K562 (cell line): ENCODE measurements at regions not wholly inside any gene's neighbourhood (a gene's known extent, or its start where the extent isn't known, plus 50 kb on each side); places are given as distances from the start of the nearest gene placed in this dataset.
A peak's percentile ranks its signal among the peaks of the same experiment; 100 is the strongest.

ENCODE experiments used
- ATAC-seq: fragments of 200-7000 bp; cut with Tn5 transposase; 3 replicates; pipeline ENCODE4 v1.9.1; 2020; ENCODE audit warnings: moderate library complexity
- BruUV-seq: library from RNA; stranded (reverse); fragments of 400-500 nt; replicated peaks from 2 replicates; lab custom pipeline; 2021; lab: Mats Ljungman, UMichigan
- CTCF ChIA-PET: fragments of 300-600 bp; formaldehyde crosslinking; extraction: SDS; loops from one replicate; lab custom pipeline; 2021; ENCODE audit warnings: low intra/inter-chr PET ratio; lab: Yijun Ruan, JAX
- POLR2A ChIA-PET: fragments of 300-600, 350-650 bp; sonication (Branson Sonifier 250); formaldehyde crosslinking; extraction: SDS; loops from one replicate; lab custom pipeline; 2021; ENCODE audit warnings: antibody characterized with exemption, inconsistent platforms; lab: Yijun Ruan, JAX
- DNase-seq, 4 experiments: peaks; one replicate each; pipeline versions ENCODE4 v3.0.0 to v3.0.0-alpha.2; 2011 to 2018; ENCODE audit warnings: low spot score in 3 of 4, mixed read lengths in 3 of 4; ENCODE audit errors: extremely low read depth in 1 of 4
- FAIRE-seq: peaks from 2 replicates; lab custom pipeline; 2011; peaks lifted over from hg19 to GRCh38; lab: Jason Lieb, UNC
- H2AFZ ChIP-seq: 2 replicates; pipeline ENCODE4 v1.6.0; 2011; ENCODE audit warnings: low read depth, low read length, control low read depth, inconsistent platforms
- H3K27ac ChIP-seq: fragments of 200-600 bp; 3 replicates; pipeline ENCODE4 v1.8.0; 2011; ENCODE audit warnings: low read depth, mild to moderate bottlenecking, control low read depth, inconsistent platforms, low read length, moderate library complexity, mixed read lengths; ENCODE audit errors: extremely low read depth
- H3K27me3 ChIP-seq, 2 experiments: fragments of 300-600 bp in 1 of 2; 2 replicates in 1 of 2; 3 replicates in 1 of 2; pipeline versions ENCODE4 v1.6.0 to v1.8.0; 2011; ENCODE audit warnings: inconsistent platforms in 2 of 2, low read length in 2 of 2, mild to moderate bottlenecking in 1 of 2, mixed read lengths in 1 of 2, moderate library complexity in 1 of 2; ENCODE audit not compliant: control insufficient read depth in 2 of 2, insufficient read depth in 2 of 2
- H3K36me3 ChIP-seq: fragments of 300-600 bp; 3 replicates; pipeline ENCODE4 v1.8.0; 2011; ENCODE audit warnings: mild to moderate bottlenecking, low read length, inconsistent platforms; ENCODE audit not compliant: control insufficient read depth, insufficient read depth
- H3K4me1 ChIP-seq, 2 experiments: fragments of 200-600 bp in 1 of 2; replicated peaks in 1 of 2; 2 replicates in 1 of 2; 3 replicates in 1 of 2; pipeline versions ENCODE4 v1.5.1 to v1.8.0; 2011; ENCODE audit warnings: inconsistent platforms in 2 of 2, low read length in 2 of 2, mild to moderate bottlenecking in 1 of 2, mixed read lengths in 1 of 2, moderate library complexity in 1 of 2; ENCODE audit not compliant: control insufficient read depth in 2 of 2, insufficient read depth in 2 of 2
- H3K4me2 ChIP-seq: 2 replicates; pipeline ENCODE4 v1.6.1; 2011; ENCODE audit warnings: low read length, control low read depth, inconsistent platforms, mixed read lengths; ENCODE audit not compliant: insufficient read depth
- H3K4me3 ChIP-seq: fragments of 200-600 bp; sonication (generic), shearing (Covaris generic); 2 replicates; pipeline ENCODE4 v1.5.1; 2016; ENCODE audit warnings: control low read depth, inconsistent platforms
- H3K79me2 ChIP-seq: fragments of 200-600 bp; 3 replicates; pipeline ENCODE4 v1.8.0; 2011; ENCODE audit warnings: low read length, inconsistent platforms; ENCODE audit not compliant: control insufficient read depth, insufficient read depth
- H3K9ac ChIP-seq, 2 experiments: 2 replicates each; pipeline versions ENCODE4 v1.6.0 to v1.6.1; 2011; ENCODE audit warnings: low read depth in 2 of 2, low read length in 2 of 2, control low read depth in 1 of 2, inconsistent platforms in 1 of 2, mild to moderate bottlenecking in 1 of 2, mixed read lengths in 1 of 2; ENCODE audit not compliant: insufficient read depth in 1 of 2
- H3K9me1 ChIP-seq: one replicate; pipeline ENCODE4 v1.6.0; 2011; ENCODE audit warnings: inconsistent platforms, mild to moderate bottlenecking, low read length, moderate library complexity; ENCODE audit not compliant: control insufficient read depth, insufficient read depth
- H3K9me3 ChIP-seq: replicated peaks from 2 replicates; pipeline ENCODE4 v1.5.1; 2011; ENCODE audit warnings: low read depth, low read length, inconsistent platforms; ENCODE audit not compliant: control insufficient read depth, insufficient read depth
- H4K20me1 ChIP-seq: replicated peaks from 2 replicates; pipeline ENCODE4 v1.6.1; 2011; ENCODE audit warnings: low read length, inconsistent platforms, mixed read lengths; ENCODE audit not compliant: control insufficient read depth, insufficient read depth
- EP300 ChIP-seq: IDR thresholded peaks from 2 replicates; pipeline ENCODE4 v1.6.1; 2012; ENCODE audit warnings: low read length, improper control_type of control experiment
- GABPA ChIP-seq: fragments of 200-800 bp; sonication (Bioruptor generic); conservative IDR thresholded peaks from 2 replicates; pipeline ENCODE4 v1.6.1; 2016; ENCODE audit warnings: low read depth, missing genetic modification characterization, missing compliant biosample characterization
- MAFG ChIP-seq: fragments of 450-650 bp; conservative IDR thresholded peaks from 2 replicates; pipeline ENCODE4 v1.6.1; 2016; ENCODE audit warnings: missing genetic modification characterization, missing compliant biosample characterization
- MEIS2 ChIP-seq: fragments of 450-650 bp; IDR thresholded peaks from 2 replicates; pipeline ENCODE4 v1.6.1; 2014; ENCODE audit warnings: mild to moderate bottlenecking; ENCODE audit not compliant: partially characterized antibody
- NFRKB ChIP-seq: fragments of 450-650 bp; IDR thresholded peaks from 2 replicates; pipeline ENCODE4 v1.6.1; 2016; ENCODE audit warnings: low read depth
- NONO ChIP-seq, 2 experiments: fragments of 200-400 bp in 1 of 2; fragments of 450-650 bp in 1 of 2; formaldehyde crosslinking in 1 of 2; IDR thresholded peaks; 2 replicates each; pipeline ENCODE4 v1.6.1; 2017; ENCODE audit warnings: low read depth in 2 of 2, mild to moderate bottlenecking in 2 of 2, moderate library complexity in 2 of 2, low read length in 1 of 2
- RAD21 ChIP-seq, 2 experiments: fragments of 250-450 bp in 1 of 2; fragments of 450-650 bp in 1 of 2; sonication (Bioruptor Pico) in 1 of 2; formaldehyde crosslinking in 1 of 2; IDR thresholded peaks in 1 of 2; conservative IDR thresholded peaks in 1 of 2; 2 replicates each; pipeline versions ENCODE4 v1.4.0 to v1.8.0; 2020 to 2022; ENCODE audit warnings: mild to moderate bottlenecking in 2 of 2, moderate library complexity in 1 of 2
- WGBS: fragments of 100-300 bp; shearing (Covaris generic); methylation state at CpG from one replicate; pipeline ENCODE4 v1.1.6; 2016; ENCODE audit warnings: low coverage, mixed read lengths; ENCODE audit not compliant: insufficient coverage; ENCODE audit errors: missing lambda C conversion rate; 5-methylcytosine and 5-hydroxymethylcytosine counted together
- in situ Hi-C: fragments of 300-500 bp; cut with MboI; formaldehyde crosslinking; loops from 4 replicates; pipeline ENCODE4 v1.15.0; 2018; ENCODE audit warnings: inconsistent platforms, mixed read lengths
- intact Hi-C: fragments of 100-400 bp; cut with micrococcal nuclease; formaldehyde crosslinking; loops from 2 replicates; pipeline ENCODE4 v1.14.2; 2022
- TF ChIP-seq, protein P1 (sequence below): fragments of 450-650 bp; IDR thresholded peaks from 2 replicates; pipeline ENCODE4 v1.6.1; 2018; ENCODE audit not compliant: partially characterized antibody
- TF ChIP-seq, protein P2 (sequence below): IDR thresholded peaks from 3 replicates; pipeline ENCODE4 v1.6.1; 2011; ENCODE audit warnings: borderline replicate concordance, mild to moderate bottlenecking; ENCODE audit not compliant: insufficient read length, insufficient read depth
- TF ChIP-seq, protein P3 (sequence below), 2 experiments: IDR thresholded peaks in 1 of 2; conservative IDR thresholded peaks in 1 of 2; 2 replicates each; pipeline ENCODE4 v1.6.1; 2016; ENCODE audit warnings: low read depth in 2 of 2, mild to moderate bottlenecking in 1 of 2, missing compliant biosample characterization in 1 of 2, missing genetic modification characterization in 1 of 2, moderate library complexity in 1 of 2
- TF ChIP-seq, protein P4 (sequence below), 2 experiments: fragments of 450-650 bp in 1 of 2; sonication (generic) in 1 of 2; formaldehyde crosslinking in 1 of 2; IDR thresholded peaks in 1 of 2; conservative IDR thresholded peaks in 1 of 2; 2 replicates each; pipeline versions ENCODE4 v1.6.1 to v1.8.1; 2016 to 2023; ENCODE audit warnings: mild to moderate bottlenecking in 2 of 2, moderate library complexity in 2 of 2, inconsistent platforms in 1 of 2, missing genetic modification reagents in 1 of 2

DNA sequence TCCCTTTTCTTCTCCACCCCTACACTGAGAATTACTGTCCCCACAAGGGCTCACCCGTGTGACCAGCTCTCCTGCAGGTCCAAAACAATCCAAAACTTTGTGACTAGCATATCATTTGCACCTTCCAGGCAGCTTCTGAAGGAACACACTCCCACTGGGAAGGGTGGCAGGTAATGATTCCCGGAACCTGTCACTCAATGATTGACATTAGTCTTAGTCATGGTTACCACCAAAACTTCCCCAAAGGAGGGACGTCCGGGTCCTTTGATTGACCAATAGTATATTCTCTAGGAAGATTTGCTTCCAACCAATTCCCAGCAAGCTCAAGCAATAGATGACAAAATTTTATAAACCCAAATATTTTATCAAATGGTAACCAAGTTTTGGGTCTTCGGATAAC is 127.7 kb upstream of the MYLIP start:
- 17% methylated on average over 5 of the region's 5 CpGs for WGBS
- CTCF ChIA-PET = no interaction called here
- TF ChIP-seq NONO (IDR thresholded peaks at IDR 0.05; ENCODE audit: low read depth in 2 of 2, low read length in 1 of 2) (no peak), EP300 (peak; percentile 61; the same call in 1 of the 2 replicates), MEIS2 (peak; percentile 95), GABPA (tag) (peak; percentile 55), NFRKB (0 out of 2 replicates have a peak, but pooled peaks have one; percentile 30), RAD21 (CRISPR knock-in tag; conservative IDR thresholded peaks at IDR 0.05 in 1 of 2, IDR thresholded peaks at IDR 0.05 in 1 of 2) (0 out of 4 replicates have a peak, but pooled peaks of 1 of the 2 experiments have one; percentile 3), MAFG (0 out of 2 replicates have a peak, but pooled peaks have one; percentile 13)
- TF ChIP-seq, protein P1, sequence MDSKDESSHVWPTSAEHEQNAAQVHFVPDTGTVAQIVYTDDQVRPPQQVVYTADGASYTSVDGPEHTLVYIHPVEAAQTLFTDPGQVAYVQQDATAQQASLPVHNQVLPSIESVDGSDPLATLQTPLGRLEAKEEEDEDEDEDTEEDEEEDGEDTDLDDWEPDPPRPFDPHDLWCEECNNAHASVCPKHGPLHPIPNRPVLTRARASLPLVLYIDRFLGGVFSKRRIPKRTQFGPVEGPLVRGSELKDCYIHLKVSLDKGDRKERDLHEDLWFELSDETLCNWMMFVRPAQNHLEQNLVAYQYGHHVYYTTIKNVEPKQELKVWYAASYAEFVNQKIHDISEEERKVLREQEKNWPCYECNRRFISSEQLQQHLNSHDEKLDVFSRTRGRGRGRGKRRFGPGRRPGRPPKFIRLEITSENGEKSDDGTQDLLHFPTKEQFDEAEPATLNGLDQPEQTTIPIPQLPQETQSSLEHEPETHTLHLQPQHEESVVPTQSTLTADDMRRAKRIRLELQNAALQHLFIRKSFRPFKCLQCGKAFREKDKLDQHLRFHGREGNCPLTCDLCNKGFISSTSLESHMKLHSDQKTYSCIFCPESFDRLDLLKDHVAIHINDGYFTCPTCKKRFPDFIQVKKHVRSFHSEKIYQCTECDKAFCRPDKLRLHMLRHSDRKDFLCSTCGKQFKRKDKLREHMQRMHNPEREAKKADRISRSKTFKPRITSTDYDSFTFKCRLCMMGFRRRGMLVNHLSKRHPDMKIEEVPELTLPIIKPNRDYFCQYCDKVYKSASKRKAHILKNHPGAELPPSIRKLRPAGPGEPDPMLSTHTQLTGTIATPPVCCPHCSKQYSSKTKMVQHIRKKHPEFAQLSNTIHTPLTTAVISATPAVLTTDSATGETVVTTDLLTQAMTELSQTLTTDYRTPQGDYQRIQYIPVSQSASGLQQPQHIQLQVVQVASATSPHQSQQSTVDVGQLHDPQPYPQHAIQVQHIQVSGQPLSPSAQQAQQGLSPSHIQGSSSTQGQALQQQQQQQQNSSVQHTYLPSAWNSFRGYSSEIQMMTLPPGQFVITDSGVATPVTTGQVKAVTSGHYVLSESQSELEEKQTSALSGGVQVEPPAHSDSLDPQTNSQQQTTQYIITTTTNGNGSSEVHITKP = peak; percentile 60
- TF ChIP-seq, protein P2, sequence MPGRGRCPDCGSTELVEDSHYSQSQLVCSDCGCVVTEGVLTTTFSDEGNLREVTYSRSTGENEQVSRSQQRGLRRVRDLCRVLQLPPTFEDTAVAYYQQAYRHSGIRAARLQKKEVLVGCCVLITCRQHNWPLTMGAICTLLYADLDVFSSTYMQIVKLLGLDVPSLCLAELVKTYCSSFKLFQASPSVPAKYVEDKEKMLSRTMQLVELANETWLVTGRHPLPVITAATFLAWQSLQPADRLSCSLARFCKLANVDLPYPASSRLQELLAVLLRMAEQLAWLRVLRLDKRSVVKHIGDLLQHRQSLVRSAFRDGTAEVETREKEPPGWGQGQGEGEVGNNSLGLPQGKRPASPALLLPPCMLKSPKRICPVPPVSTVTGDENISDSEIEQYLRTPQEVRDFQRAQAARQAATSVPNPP = no peak
- TF ChIP-seq, protein P3, sequence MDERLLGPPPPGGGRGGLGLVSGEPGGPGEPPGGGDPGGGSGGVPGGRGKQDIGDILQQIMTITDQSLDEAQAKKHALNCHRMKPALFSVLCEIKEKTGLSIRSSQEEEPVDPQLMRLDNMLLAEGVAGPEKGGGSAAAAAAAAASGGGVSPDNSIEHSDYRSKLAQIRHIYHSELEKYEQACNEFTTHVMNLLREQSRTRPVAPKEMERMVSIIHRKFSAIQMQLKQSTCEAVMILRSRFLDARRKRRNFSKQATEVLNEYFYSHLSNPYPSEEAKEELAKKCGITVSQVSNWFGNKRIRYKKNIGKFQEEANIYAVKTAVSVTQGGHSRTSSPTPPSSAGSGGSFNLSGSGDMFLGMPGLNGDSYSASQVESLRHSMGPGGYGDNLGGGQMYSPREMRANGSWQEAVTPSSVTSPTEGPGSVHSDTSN (CRISPR knock-in tag; IDR thresholded peaks at IDR 0.05; ENCODE audit: low read depth) = no peak; the same call in 1 of the 2 replicates
- TF ChIP-seq, protein P3 (tag; conservative IDR thresholded peaks at IDR 0.05; ENCODE audit: low read depth) = peak; percentile 84
- TF ChIP-seq, protein P4, sequence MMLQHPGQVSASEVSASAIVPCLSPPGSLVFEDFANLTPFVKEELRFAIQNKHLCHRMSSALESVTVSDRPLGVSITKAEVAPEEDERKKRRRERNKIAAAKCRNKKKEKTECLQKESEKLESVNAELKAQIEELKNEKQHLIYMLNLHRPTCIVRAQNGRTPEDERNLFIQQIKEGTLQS (IDR thresholded peaks at IDR 0.05) = peak; percentile 43; the same call in 1 of the 2 replicates
- TF ChIP-seq, protein P4 (CRISPR knock-in tag; conservative IDR thresholded peaks at IDR 0.05) = no peak

More for the DNA sequence above, 127.7 kb upstream of the MYLIP start:
- peak overlapping the region; percentile 49; the same call in 1 of the 2 replicates for H3K4me2 ChIP-seq
- no peaks in the 10 kb centered on the region for H3K79me2 ChIP-seq
- in situ Hi-C loops = no loop called here
- no peaks in the 10 kb centered on the region for H3K27me3 ChIP-seq
- H3K9me1 ChIP-seq = no peaks in the 10 kb centered on the region
- H3K4me3 ChIP-seq = no peak overlapping the region
- FAIRE-seq (peak; percentile 63), DNase-seq (peak; percentile 61 to 72 (median 69)), ATAC-seq (no peak; the same call in 2 of the 3 replicates)
- intact Hi-C loops = no loop called here
- H3K9me3 ChIP-seq = no peaks in the 10 kb centered on the region
- H2AFZ ChIP-seq = peak overlapping the region; percentile 78
- H4K20me1 ChIP-seq = no peaks in the 10 kb centered on the region
- no TSS peak for BruUV-seq
- H3K36me3 ChIP-seq = no peaks in the 10 kb centered on the region
- peaks cover 39 to 83% of the 10 kb centered on the region in 2 experiments for H3K4me1 ChIP-seq
- peak overlapping the region; percentile 62 for H3K27ac ChIP-seq
- POLR2A ChIA-PET = interaction anchor here (0.6 kb wide), 1 partner anchor 10 kb away, joined by 3 read pairs; no protein-coding TSS in a partner anchor
- peak overlapping the region; percentile 21 to 40; a peak in 3 of 4 replicates for H3K9ac ChIP-seq
